ENCODE measurements at regions not wholly inside any gene's neighbourhood (a gene's known extent, or its start where the extent isn't known, plus 50 kb on each side); places are given as distances from the start of the nearest gene placed in this dataset.

GRCh38 chr3:174791161-174791560 lies 68.0 kb upstream of the NAALADL2 start:
- DNase-seq = no peak

DNA sequence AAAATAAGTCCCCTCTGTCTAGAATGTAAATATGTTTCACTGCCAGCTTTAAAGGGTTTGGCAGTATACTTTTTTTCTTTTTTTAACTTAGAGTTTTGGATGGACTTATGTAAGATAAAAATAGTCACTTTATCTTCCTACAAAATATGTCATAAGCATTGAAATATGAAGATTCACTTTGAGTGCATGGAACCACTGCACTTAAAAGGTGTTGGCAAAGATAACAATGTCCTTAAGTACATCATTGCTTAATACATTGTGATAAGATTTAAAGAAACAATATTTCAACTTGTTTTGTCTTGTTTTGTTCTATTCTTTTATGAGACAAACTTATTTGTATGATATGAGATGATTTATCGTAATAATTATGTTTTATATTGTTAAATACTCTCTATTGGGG lies 66.3 kb upstream of the NAALADL2 start:
- no peak for DNase-seq

Measured in SW 1271 (cell line).